ENCODE measurements at regions not wholly inside any gene's neighbourhood (a gene's known extent, or its start where the extent isn't known, plus 50 kb on each side); places are given as distances from the start of the nearest gene placed in this dataset.

DNA sequence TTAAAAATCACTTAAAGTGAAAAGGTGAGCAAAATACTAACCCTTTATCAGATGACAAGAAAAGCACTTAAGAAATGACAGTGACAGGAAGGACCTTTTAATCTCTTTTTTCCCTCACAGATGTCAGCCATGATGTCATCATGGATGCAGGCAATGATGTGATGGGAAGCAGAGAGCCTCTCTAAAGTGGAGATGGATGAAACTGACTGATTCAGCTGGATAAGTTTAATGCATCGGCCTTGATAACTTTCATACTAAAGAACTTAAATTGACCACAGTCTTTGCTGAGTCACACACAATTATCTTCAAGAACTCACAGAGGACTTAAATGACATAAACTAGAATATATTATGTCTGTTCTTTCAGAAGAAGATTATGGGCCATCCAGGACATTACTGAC lies 153.2 kb upstream of the FGF10 start:
- H2BK120ac ChIP-seq (ENCODE audit: low read depth, low read length): no peak overlapping the region
- no peak overlapping the region for H4K8ac ChIP-seq (ENCODE audit: low read depth, low read length)
- H2BK15ac ChIP-seq (replicated peaks; ENCODE audit: low read depth): no peak overlapping the region
- H3K27me3 ChIP-seq (ENCODE audit: insufficient read depth, low read length, poor library complexity): no peaks in the 10 kb centered on the region
- H3K4me1 ChIP-seq (ENCODE audit: control insufficient read depth, low read depth, low read length): no peaks in the 10 kb centered on the region
- H2AK5ac ChIP-seq (ENCODE audit: low read length): no peak overlapping the region
- H2BK5ac ChIP-seq (ENCODE audit: low read length): no peak overlapping the region
- H3K79me2 ChIP-seq (ENCODE audit: control insufficient read depth, insufficient read depth, low read length): no peaks in the 10 kb centered on the region
- H3K36me3 ChIP-seq (ENCODE audit: control insufficient read depth, insufficient read depth, low read length): no peaks in the 10 kb centered on the region
- no peak overlapping the region for H3K27ac ChIP-seq (ENCODE audit: low read depth, low read length)
- WGBS (ENCODE audit: extremely low coverage, insufficient coverage, low lambda C conversion rate): no CpG with 5 or more reads among the region's 1 CpG
- H4K5ac ChIP-seq (ENCODE audit: low read length): no peak overlapping the region
- no peak overlapping the region for H3K9ac ChIP-seq (ENCODE audit: low read length)
- no peaks in the 10 kb centered on the region for H3K79me1 ChIP-seq (ENCODE audit: low read length)
- H3K4me3 ChIP-seq (ENCODE audit: low read length): no peak overlapping the region
- no peak overlapping the region for H3K4ac ChIP-seq (ENCODE audit: low read depth, low read length)
- DNase-seq: no peak
- H3K56ac ChIP-seq (ENCODE audit: low read length): no peak overlapping the region
- H3K23ac ChIP-seq (ENCODE audit: low read length): no peak overlapping the region
- no peak overlapping the region for H3K4me2 ChIP-seq (ENCODE audit: low read length)
- H3K18ac ChIP-seq (ENCODE audit: low read length): no peak overlapping the region

GRCh38 chr5:44539602-44539919 lies 150.3 kb upstream of the FGF10 start:
- Histone ChIP-seq H3K36me3 (ENCODE audit: control insufficient read depth, insufficient read depth, low read length) (no peaks in the 10 kb centered on the region), H3K4me2 (ENCODE audit: low read length) (no peak overlapping the region), H3K4me1 (ENCODE audit: control insufficient read depth, low read depth, low read length) (no peaks in the 10 kb centered on the region), H3K9ac (ENCODE audit: low read length) (no peak overlapping the region), H2AK5ac (ENCODE audit: low read length) (no peak overlapping the region), H3K56ac (ENCODE audit: low read length) (no peak overlapping the region), H2BK120ac (ENCODE audit: low read depth, low read length) (no peak overlapping the region), H4K8ac (ENCODE audit: low read depth, low read length) (no peak overlapping the region), H3K4me3 (ENCODE audit: low read length) (no peak overlapping the region), H2BK15ac (replicated peaks; ENCODE audit: low read depth) (no peak overlapping the region), H2BK5ac (ENCODE audit: low read length) (no peak overlapping the region), H3K27ac (ENCODE audit: low read depth, low read length) (no peak overlapping the region), H3K27me3 (ENCODE audit: insufficient read depth, low read length, poor library complexity) (no peaks in the 10 kb centered on the region), H3K79me1 (ENCODE audit: low read length) (no peaks in the 10 kb centered on the region), H3K23ac (ENCODE audit: low read length) (no peak overlapping the region), H3K18ac (ENCODE audit: low read length) (no peak overlapping the region), H4K5ac (ENCODE audit: low read length) (no peak overlapping the region), H3K4ac (ENCODE audit: low read depth, low read length) (no peak overlapping the region), H3K79me2 (ENCODE audit: control insufficient read depth, insufficient read depth, low read length) (no peaks in the 10 kb centered on the region)
- no CpG with 5 or more reads among the region's 3 CpGs for WGBS (ENCODE audit: extremely low coverage, insufficient coverage, low lambda C conversion rate)
- DNase-seq: no peak

- H2BK15ac ChIP-seq (replicated peaks; ENCODE audit: low read depth): no peak overlapping the region
- no peak overlapping the region for H3K27ac ChIP-seq (ENCODE audit: low read depth, low read length)
- H3K4ac ChIP-seq (ENCODE audit: low read depth, low read length): no peak overlapping the region
- H3K56ac ChIP-seq (ENCODE audit: low read length): no peak overlapping the region
- H3K23ac ChIP-seq (ENCODE audit: low read length): no peak overlapping the region
- H4K8ac ChIP-seq (ENCODE audit: low read depth, low read length): no peak overlapping the region
- H3K36me3 ChIP-seq (ENCODE audit: control insufficient read depth, insufficient read depth, low read length): no peaks in the 10 kb centered on the region
- no peaks in the 10 kb centered on the region for H3K79me2 ChIP-seq (ENCODE audit: control insufficient read depth, insufficient read depth, low read length)
- H2AK5ac ChIP-seq (ENCODE audit: low read length): no peak overlapping the region
- H3K9ac ChIP-seq (ENCODE audit: low read length): no peak overlapping the region
- no peak overlapping the region for H4K5ac ChIP-seq (ENCODE audit: low read length)
- H3K27me3 ChIP-seq (ENCODE audit: insufficient read depth, low read length, poor library complexity): no peaks in the 10 kb centered on the region
- no peaks in the 10 kb centered on the region for H3K79me1 ChIP-seq (ENCODE audit: low read length)
- no CpG with 5 or more reads among the region's 9 CpGs for WGBS (ENCODE audit: extremely low coverage, insufficient coverage, low lambda C conversion rate)
- H3K4me2 ChIP-seq (ENCODE audit: low read length): no peak overlapping the region
- no peak overlapping the region for H2BK120ac ChIP-seq (ENCODE audit: low read depth, low read length)
- no peak for DNase-seq
- no peak overlapping the region for H3K18ac ChIP-seq (ENCODE audit: low read length)
- no peaks in the 10 kb centered on the region for H3K4me1 ChIP-seq (ENCODE audit: control insufficient read depth, low read depth, low read length)
- H2BK5ac ChIP-seq (ENCODE audit: low read length): no peak overlapping the region
- H3K4me3 ChIP-seq (ENCODE audit: low read length): no peak overlapping the region
Observed at GRCh38 chr5:44538797-44539601, 149.8 kb upstream of the FGF10 start.

- WGBS (ENCODE audit: extremely low coverage, insufficient coverage, low lambda C conversion rate): no CpG with 5 or more reads among the region's 3 CpGs
- no peak overlapping the region for H3K18ac ChIP-seq (ENCODE audit: low read length)
- H3K4me3 ChIP-seq (ENCODE audit: low read length): no peak overlapping the region
- H2BK120ac ChIP-seq (ENCODE audit: low read depth, low read length): no peak overlapping the region
- H3K27me3 ChIP-seq (ENCODE audit: insufficient read depth, low read length, poor library complexity): no peaks in the 10 kb centered on the region
- no peak overlapping the region for H3K4me2 ChIP-seq (ENCODE audit: low read length)
- H3K27ac ChIP-seq (ENCODE audit: low read depth, low read length): no peak overlapping the region
- peak; percentile 62 for DNase-seq
- H2AK5ac ChIP-seq (ENCODE audit: low read length): no peak overlapping the region
- no peak overlapping the region for H3K23ac ChIP-seq (ENCODE audit: low read length)
- no peaks in the 10 kb centered on the region for H3K79me1 ChIP-seq (ENCODE audit: low read length)
- H3K56ac ChIP-seq (ENCODE audit: low read length): no peak overlapping the region
- H3K36me3 ChIP-seq (ENCODE audit: control insufficient read depth, insufficient read depth, low read length): no peaks in the 10 kb centered on the region
- no peak overlapping the region for H4K8ac ChIP-seq (ENCODE audit: low read depth, low read length)
- no peak overlapping the region for H2BK5ac ChIP-seq (ENCODE audit: low read length)
- H3K4me1 ChIP-seq (ENCODE audit: control insufficient read depth, low read depth, low read length): no peaks in the 10 kb centered on the region
- no peak overlapping the region for H3K9ac ChIP-seq (ENCODE audit: low read length)
- no peak overlapping the region for H2BK15ac ChIP-seq (replicated peaks; ENCODE audit: low read depth)
- H4K5ac ChIP-seq (ENCODE audit: low read length): no peak overlapping the region
- H3K79me2 ChIP-seq (ENCODE audit: control insufficient read depth, insufficient read depth, low read length): no peaks in the 10 kb centered on the region
- H3K4ac ChIP-seq (ENCODE audit: low read depth, low read length): no peak overlapping the region
Observed at GRCh38 chr5:44536650-44537260, 147.5 kb upstream of the FGF10 start.

DNA sequence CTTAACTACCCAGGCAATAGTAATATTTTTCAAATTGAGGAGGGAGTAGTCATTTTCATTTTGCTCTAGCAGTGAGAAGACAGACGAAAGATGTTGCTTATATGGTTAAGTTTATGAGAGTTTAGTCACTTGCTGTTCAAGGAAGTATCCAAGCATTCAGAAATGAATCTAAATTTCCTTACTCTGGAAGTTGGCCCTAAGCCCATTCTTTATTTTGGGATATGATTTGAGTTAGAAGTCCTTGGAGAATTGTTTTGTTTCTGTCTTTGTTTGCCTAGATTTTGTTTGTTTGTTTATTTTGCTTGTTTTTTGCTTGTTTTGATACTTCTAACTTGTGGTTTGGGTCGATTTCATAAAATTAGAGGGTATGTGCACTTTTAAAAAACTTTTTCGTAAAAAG lies 146.4 kb upstream of the FGF10 start:
- Histone ChIP-seq H3K4me1 (ENCODE audit: control insufficient read depth, low read depth, low read length) (no peaks in the 10 kb centered on the region), H3K56ac (ENCODE audit: low read length) (no peak overlapping the region)

DNA sequence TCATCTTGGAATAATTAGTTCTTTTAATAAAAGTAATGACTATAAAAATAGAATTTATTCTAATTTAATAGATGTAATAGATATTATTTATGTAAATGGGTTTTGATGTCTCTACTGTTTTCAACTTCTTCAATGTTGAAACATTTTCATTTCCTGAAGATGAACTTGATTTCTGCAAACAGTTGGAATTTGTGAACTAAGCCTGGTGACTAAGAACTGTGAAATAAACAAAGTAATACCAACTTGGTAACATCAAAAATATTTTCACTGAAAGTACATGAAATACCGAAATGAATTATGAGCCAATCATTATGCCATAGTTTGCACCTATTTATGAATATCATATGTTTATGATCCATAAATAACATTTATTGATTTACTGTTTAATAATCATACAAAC lies 143.8 kb upstream of the FGF10 start:
- Histone ChIP-seq H3K18ac (ENCODE audit: low read length) (no peak overlapping the region), H3K4me3 (ENCODE audit: low read length) (no peak overlapping the region), H3K4me1 (ENCODE audit: control insufficient read depth, low read depth, low read length) (no peaks in the 10 kb centered on the region), H3K9ac (ENCODE audit: low read length) (no peak overlapping the region), H2BK15ac (replicated peaks; ENCODE audit: low read depth) (no peak overlapping the region), H3K27ac (ENCODE audit: low read depth, low read length) (no peak overlapping the region), H4K5ac (ENCODE audit: low read length) (no peak overlapping the region), H3K79me1 (ENCODE audit: low read length) (no peaks in the 10 kb centered on the region), H2BK5ac (ENCODE audit: low read length) (no peak overlapping the region), H3K56ac (ENCODE audit: low read length) (no peak overlapping the region), H3K4ac (ENCODE audit: low read depth, low read length) (no peak overlapping the region), H2BK120ac (ENCODE audit: low read depth, low read length) (no peak overlapping the region), H3K36me3 (ENCODE audit: control insufficient read depth, insufficient read depth, low read length) (no peaks in the 10 kb centered on the region), H3K27me3 (ENCODE audit: insufficient read depth, low read length, poor library complexity) (no peaks in the 10 kb centered on the region), H3K79me2 (ENCODE audit: control insufficient read depth, insufficient read depth, low read length) (no peaks in the 10 kb centered on the region), H2AK5ac (ENCODE audit: low read length) (no peak overlapping the region), H3K23ac (ENCODE audit: low read length) (no peak overlapping the region), H4K8ac (ENCODE audit: low read depth, low read length) (no peak overlapping the region), H3K4me2 (ENCODE audit: low read length) (no peak overlapping the region)
- no CpG with 5 or more reads among the region's 1 CpG for WGBS (ENCODE audit: extremely low coverage, insufficient coverage, low lambda C conversion rate)
- DNase-seq: no peak

More for the DNA sequence above, 146.4 kb upstream of the FGF10 start:
- H3K79me2 ChIP-seq (ENCODE audit: control insufficient read depth, insufficient read depth, low read length): no peaks in the 10 kb centered on the region
- no peak overlapping the region for H3K9ac ChIP-seq (ENCODE audit: low read length)
- no peak overlapping the region for H3K18ac ChIP-seq (ENCODE audit: low read length)
- no peak overlapping the region for H2AK5ac ChIP-seq (ENCODE audit: low read length)
- H3K79me1 ChIP-seq (ENCODE audit: low read length): no peaks in the 10 kb centered on the region
- H4K5ac ChIP-seq (ENCODE audit: low read length): no peak overlapping the region
- no peak overlapping the region for H3K4me3 ChIP-seq (ENCODE audit: low read length)
- H3K27ac ChIP-seq (ENCODE audit: low read depth, low read length): no peak overlapping the region
- no peak overlapping the region for H3K4me2 ChIP-seq (ENCODE audit: low read length)
- H3K27me3 ChIP-seq (ENCODE audit: insufficient read depth, low read length, poor library complexity): no peaks in the 10 kb centered on the region
- no peak overlapping the region for H2BK15ac ChIP-seq (replicated peaks; ENCODE audit: low read depth)
- no peak overlapping the region for H2BK5ac ChIP-seq (ENCODE audit: low read length)
- H4K8ac ChIP-seq (ENCODE audit: low read depth, low read length): no peak overlapping the region
- no peak overlapping the region for H3K23ac ChIP-seq (ENCODE audit: low read length)
- H3K4ac ChIP-seq (ENCODE audit: low read depth, low read length): no peak overlapping the region
- no peaks in the 10 kb centered on the region for H3K36me3 ChIP-seq (ENCODE audit: control insufficient read depth, insufficient read depth, low read length)
- no peak for DNase-seq
- WGBS (ENCODE audit: extremely low coverage, insufficient coverage, low lambda C conversion rate): no CpG with 5 or more reads among the region's 3 CpGs
- no peak overlapping the region for H2BK120ac ChIP-seq (ENCODE audit: low read depth, low read length)

All from mesendoderm (in vitro differentiated cells).